HG03066 (cell line): ENCODE measurements at regions not wholly inside any gene's neighbourhood (a gene's known extent, or its start where the extent isn't known, plus 50 kb on each side); places are given as distances from the start of the nearest gene placed in this dataset.

Experiments
- ATAC-seq: cut with Tn5 transposase; IDR thresholded peaks from one replicate; pipeline ENCODE4 v1.9.1; 2021; ENCODE audit warnings: low read depth; ENCODE audit not compliant: unreplicated experiment

DNA sequence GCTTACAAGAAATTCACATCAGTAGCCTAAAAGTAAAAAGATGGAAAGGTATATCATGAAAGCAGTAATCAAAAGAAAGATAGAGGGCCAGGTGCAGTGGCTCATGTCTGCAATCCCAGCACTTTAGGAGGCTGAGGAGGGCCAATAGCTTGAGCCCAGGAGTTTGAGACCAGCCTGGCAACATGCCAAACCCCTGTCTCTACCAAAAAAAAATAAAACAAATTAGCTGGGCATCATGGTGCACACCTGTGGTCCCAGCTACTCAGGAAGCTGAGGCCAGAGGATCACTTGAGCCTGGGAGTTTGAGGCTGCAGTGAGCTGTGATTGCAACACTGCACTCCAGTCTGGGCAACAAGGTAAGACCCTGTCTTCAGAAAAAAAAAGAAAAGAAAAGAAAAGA lies 55.5 kb downstream of the GSPT2 start:
- no peak for ATAC-seq

DNA sequence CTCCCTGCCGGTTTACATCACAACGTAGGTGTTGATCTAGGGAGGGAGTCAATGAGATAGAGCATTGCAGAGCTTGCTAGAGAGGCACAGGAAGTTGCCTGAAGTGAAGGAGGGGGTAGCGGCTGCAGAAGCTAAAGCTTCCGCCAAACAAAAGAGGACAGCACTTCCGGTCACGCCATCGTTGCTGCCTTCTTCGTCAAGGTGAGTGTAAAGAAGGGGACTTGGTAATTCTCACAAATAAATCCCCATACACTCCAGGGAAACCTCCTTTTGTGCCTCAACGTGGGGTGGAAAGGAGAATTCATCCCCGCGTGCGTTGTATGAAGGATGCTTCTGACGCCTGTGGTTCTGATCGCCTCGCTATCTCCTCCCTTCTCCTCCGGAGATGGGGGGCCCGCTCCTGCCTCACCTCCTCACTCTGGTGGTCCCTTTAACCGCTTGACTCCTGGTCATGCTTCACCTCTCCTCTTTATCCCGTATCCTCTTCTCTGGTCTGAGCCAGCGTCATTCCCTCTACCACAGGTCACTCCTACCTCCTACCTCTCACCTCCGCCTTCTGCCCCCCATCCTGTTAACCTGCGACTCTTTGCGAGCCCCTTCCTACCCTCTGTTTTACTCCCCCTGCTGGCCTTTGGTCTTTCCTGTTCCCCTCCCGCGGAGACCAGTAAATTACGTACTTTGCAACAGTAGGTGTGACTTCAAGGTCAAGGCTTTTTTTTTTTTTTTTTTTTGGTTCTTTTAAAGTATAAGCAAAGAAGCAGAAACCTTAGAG lies 59.9 kb downstream of the GSPT2 start:
- peak; percentile 87 for ATAC-seq

DNA sequence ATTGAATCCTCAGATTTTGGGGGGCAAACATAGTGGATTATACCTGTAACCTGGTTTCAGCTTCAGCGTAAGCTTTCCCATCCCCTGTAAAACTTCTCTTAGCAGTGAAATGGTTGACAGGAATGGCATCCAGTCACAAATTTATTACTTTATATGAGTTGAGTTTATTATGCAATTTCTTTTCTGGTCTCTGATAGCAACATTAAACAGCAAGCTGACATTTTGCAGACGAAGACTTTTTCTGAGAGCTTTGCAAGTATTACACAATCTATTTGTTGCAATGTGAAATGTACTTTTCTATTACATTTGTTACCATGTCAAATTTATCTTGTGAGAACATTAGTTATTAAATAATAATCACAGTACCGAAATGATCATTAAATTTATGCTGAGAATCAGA lies 60.6 kb downstream of the GSPT2 start:
- ATAC-seq = no peak

DNA sequence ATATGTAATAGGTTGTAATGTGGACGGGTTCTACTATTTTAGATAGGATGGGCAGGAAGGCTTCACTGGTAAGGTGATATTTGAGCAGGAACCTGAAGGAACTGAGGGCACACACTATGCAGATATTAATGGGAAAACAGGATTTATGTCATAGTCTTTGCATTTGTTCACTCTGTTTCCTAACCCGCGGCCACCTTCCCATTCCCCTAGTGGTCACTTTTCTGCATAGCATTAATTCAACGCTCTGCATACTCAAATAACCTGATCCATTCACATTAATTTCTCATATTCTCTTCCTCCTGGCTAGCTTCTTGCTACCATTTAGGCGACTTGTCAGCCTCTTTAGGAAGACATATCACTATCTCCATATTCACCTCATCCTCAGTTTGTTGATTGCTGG lies 61.5 kb downstream of the GSPT2 start:
- no peak for ATAC-seq

DNA sequence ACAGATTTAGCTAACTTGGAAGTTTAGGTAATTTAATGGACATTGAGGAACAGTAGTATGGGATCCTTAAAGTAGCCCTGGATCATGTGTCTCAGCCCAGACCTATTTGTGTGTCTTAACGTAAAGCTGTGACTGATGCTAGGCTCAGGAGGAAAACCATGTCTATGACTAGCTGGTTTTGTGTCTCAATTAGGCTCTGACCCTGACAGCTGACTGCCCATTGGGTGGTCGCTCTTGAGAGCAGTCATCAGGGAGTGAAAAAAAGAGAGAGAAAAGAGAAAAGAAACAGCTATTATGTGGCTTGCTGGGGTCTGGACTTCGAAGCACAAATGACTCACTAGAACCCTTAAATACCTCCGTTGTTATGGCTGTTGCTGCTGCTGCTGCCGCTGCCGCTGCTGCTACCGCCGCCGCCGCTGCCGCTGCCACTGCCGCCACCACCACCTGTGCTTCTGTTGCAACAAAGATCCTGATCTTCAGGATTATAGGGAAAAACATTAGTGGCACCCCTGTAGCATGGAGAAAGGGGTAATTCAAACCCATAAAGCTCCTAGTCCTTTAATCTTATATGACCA lies 70.7 kb downstream of the GSPT2 start:
- ATAC-seq = no peak

DNA sequence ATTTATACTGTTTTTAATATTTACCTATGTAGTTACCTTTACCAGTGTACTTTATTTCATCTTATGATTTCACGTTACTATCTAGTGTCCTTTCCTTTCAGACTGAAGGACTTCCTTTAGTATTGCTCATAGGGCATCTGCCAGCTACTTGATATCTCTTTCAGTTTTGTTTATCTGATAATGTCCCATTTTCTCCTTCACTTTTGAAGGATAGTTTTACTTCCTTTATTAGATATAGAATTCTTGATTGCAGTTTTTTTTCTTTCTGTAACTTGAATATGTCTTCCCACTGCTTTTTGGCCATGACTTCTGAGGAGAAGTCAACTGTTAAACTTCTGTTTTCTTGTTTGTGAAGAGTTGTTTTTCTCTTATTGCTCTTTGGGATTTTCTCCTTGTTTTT lies 69.4 kb upstream of the MAGED1 start:
- no peak for ATAC-seq

DNA sequence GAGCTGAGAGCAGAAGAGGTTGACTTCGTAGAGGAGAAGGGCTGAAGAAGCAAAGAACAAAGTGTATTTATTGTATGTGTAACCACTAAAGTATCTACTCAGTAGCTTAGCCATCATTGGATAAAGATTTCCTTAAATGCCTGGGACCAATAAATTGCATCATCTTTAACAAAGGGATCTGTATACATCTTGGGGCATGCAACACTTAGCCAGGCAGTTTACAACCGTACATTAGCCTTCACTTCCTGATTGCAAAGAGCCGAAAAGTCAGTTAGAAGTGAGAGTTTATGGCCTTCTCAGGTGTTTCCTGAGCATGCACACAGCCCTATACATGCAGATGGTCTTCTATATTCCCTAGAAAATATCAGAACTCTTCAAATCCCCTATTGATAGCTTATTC lies 68.0 kb upstream of the MAGED1 start:
- ATAC-seq = no peak

DNA sequence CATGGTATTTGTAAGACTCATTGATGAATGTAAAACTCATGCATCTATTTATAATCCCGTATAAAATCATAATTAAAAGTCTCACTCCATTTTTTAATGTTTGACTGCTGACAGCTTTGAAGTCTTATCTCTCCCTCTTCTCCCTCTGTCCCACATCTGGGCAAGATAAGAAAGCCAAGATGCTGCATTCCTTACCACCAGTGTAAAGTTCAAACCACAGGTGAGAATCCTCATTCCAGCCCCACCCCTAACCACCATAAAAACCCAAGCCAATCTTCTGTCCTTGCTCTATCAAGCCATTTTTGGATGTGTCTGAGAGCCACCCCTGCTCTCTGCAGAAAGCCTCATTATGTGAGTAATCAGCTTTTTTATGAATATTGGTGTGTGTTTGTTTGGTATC lies 59.3 kb upstream of the MAGED1 start:
- ATAC-seq = no peak

DNA sequence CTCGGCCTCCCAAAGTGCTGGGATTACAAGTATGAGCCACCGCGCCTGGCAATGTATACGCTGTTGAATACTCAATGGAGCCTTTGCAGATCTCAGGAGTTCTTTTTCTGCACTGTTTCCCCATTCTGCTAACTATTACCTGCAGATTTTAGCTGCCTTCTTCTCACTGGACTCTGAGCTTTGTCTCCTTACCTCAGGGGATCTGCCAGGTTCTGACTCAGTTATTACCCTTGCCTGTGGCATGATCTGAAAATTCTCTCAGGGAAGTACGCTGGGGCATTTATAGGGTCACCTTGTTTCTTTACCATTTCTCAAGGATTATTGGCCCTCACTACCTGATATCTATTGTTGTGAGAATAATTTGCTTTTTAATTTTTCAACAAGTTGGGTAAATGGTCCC lies 56.6 kb upstream of the MAGED1 start:
- no peak for ATAC-seq

DNA sequence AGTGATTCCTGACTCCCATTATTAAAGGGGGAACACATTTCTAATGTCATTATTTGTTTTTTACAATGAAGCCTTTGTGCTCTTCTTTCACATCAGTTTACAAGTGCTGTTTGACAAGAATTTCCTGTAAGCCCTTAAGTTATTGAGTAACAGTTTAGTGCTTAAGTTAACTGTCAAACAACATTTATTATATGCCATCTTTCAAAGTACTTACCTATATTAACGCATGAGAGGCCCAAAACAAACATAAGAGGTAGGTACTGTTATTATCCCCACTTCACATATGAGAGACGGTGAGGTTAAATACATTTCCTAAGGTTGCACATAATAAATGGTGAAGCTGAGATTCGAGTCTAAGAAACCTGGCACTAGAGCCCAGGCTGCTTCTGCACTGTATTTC lies 56.0 kb upstream of the MAGED1 start:
- ATAC-seq = no peak

DNA sequence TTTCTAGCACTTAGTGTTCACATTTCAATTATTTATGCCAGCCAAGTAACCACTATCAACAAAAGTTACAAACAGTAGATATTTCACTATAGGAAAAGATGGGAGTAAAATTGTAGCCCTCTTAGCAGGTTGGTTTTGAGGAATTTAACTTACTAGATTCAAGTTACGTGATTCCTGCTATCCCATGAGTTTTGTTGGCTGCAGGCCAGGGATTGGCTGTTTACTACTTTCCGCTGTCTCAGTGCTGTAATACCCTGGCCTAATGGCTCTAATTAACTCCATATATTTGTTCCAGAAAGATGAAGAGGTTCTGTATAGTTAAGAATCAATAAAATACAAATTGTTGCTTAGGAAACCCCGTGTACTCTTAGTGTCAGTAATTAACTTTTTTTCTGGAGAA lies 55.5 kb upstream of the MAGED1 start:
- no peak for ATAC-seq
